Gastrocnemius medialis (tissue), 4 donors: ENCODE measurements at regions not wholly inside any gene's neighbourhood (a gene's known extent, or its start where the extent isn't known, plus 50 kb on each side); places are given as distances from the start of the nearest gene placed in this dataset.

Source experiments
- ATAC-seq, 2 donors: fragments of 150-250 bp; one replicate each; pipeline ENCODE4 v1.9.1; 2016
- DNase-seq, 2 donors: peaks; one replicate each; pipeline ENCODE4 v3.0.0-alpha.2; 2019
- H3K27ac ChIP-seq, 4 donors: fragments of 200-600 bp; sonication (generic); 1 replicate in 1 of 4; 2 replicates in 3 of 4; pipeline ENCODE4 v1.5.1; 2016 to 2018; ENCODE audit warnings: mild to moderate bottlenecking in 2 of 4, moderate library complexity in 1 of 4
- H3K27me3 ChIP-seq, 3 donors: fragments of 200-600 bp; sonication (generic) in 2 of 3; 1 replicate in 1 of 3; 2 replicates in 2 of 3; pipeline versions ENCODE4 v1.5.1 to v1.6.0; 2016 to 2019; ENCODE audit warnings: mild to moderate bottlenecking in 1 of 3, moderate library complexity in 1 of 3
- H3K36me3 ChIP-seq, 2 donors: fragments of 200-600 bp; sonication (generic) in 1 of 2; one replicate each; pipeline ENCODE4 v1.5.1; 2017 to 2018
- H3K4me1 ChIP-seq, 2 donors: fragments of 200-600 bp; sonication (generic) in 1 of 2; one replicate each; pipeline ENCODE4 v1.5.1; 2016 to 2017; ENCODE audit warnings: mild to moderate bottlenecking in 2 of 2
- H3K4me3 ChIP-seq, 4 donors: fragments of 200-600 bp; sonication (generic) in 3 of 4; 1 replicate in 1 of 4; 2 replicates in 3 of 4; pipeline ENCODE4 v1.5.1; 2016 to 2019; ENCODE audit warnings: mild to moderate bottlenecking in 2 of 4
- H3K9me3 ChIP-seq, 3 donors: fragments of 200-600 bp; sonication (generic) in 2 of 3; 1 replicate in 1 of 3; 2 replicates in 2 of 3; pipeline ENCODE4 v1.5.1; 2016 to 2019
- CTCF ChIP-seq, 5 experiments: fragments of 450-650 bp in 3 of 5; fragments of 200-600 bp in 2 of 5; sonication (generic) in 2 of 5; IDR thresholded peaks in 4 of 5; conservative IDR thresholded peaks in 1 of 5; 1 replicate in 4 of 5; 2 replicates in 1 of 5; pipeline ENCODE4 v1.5.1; 2016 to 2019; ENCODE audit warnings: antibody characterized with exemption in 5 of 5, mild to moderate bottlenecking in 3 of 5, moderate library complexity in 3 of 5
- POLR2A ChIP-seq, 2 donors: fragments of 450-650 bp; IDR thresholded peaks; one replicate each; pipeline ENCODE4 v1.6.1; 2017; ENCODE audit warnings: antibody characterized with exemption in 2 of 2, mild to moderate bottlenecking in 2 of 2, moderate library complexity in 2 of 2
- in situ Hi-C, 4 donors: fragments of 200-750 bp; cut with MboI; loops; one replicate each; pipeline versions ENCODE4 v1.15.0 to v1.8.0; 2017; ENCODE audit warnings: low sequenced_read_pairs in 4 of 4
- intact Hi-C: fragments of 100-400 bp; cut with DNase I; formaldehyde crosslinking; loops from one replicate; pipeline ENCODE4 v1.15.1; 2023; ENCODE audit warnings: low total_unique reads

- H3K36me3 ChIP-seq: no peaks in the 10 kb centered on the region
- ATAC-seq (no peak), DNase-seq (no peak)
- no peak for TF ChIP-seq CTCF (IDR thresholded peaks at IDR 0.05 in 4 of 5, conservative IDR thresholded peaks at IDR 0.05 in 1 of 5)
- no peak for TF ChIP-seq POLR2A (IDR thresholded peaks at IDR 0.05)
- peaks cover 0 to 30% of the 10 kb centered on the region in 2 donors for H3K4me1 ChIP-seq
- no peaks in the 10 kb centered on the region for H3K9me3 ChIP-seq
- no peak overlapping the region for H3K27ac ChIP-seq
- in situ Hi-C loops: no loop called here
- H3K27me3 ChIP-seq: no peaks in the 10 kb centered on the region
- no peak overlapping the region for H3K4me3 ChIP-seq
- intact Hi-C loops: no loop called here
Measured at GRCh38 chr16:22973522-22973921, 159.6 kb downstream of the HS3ST2 start.

GRCh38 chr16:22971346-22971924 is 157.5 kb downstream of the HS3ST2 start:
- Histone ChIP-seq H3K9me3 (no peaks in the 10 kb centered on the region), H3K4me3 (no peak overlapping the region), H3K27ac (peak overlapping the region in 3 of 4 donors; percentile 81 to 84 (median 82)), H3K36me3 (no peaks in the 10 kb centered on the region), H3K27me3 (no peaks in the 10 kb centered on the region), H3K4me1 (peaks cover 0 to 30% of the 10 kb centered on the region in 2 donors)
- intact Hi-C loops: no loop called here
- DNase-seq: peak; percentile 15 to 23
- in situ Hi-C loops: no loop called here
- no peak for TF ChIP-seq CTCF (IDR thresholded peaks at IDR 0.05 in 4 of 5, conservative IDR thresholded peaks at IDR 0.05 in 1 of 5)
- TF ChIP-seq POLR2A (IDR thresholded peaks at IDR 0.05): no peak
- ATAC-seq: peak; percentile 54 to 72

- H3K27me3 ChIP-seq: no peaks in the 10 kb centered on the region
- H3K9me3 ChIP-seq: no peaks in the 10 kb centered on the region
- H3K36me3 ChIP-seq: no peaks in the 10 kb centered on the region
- no peak overlapping the region for H3K4me3 ChIP-seq
- in situ Hi-C loops: no loop called here
- DNase-seq: peak in 1 of 2 donors; percentile 21
- intact Hi-C loops: no loop called here
- peak overlapping the region; percentile 69 to 84 (median 82) for H3K27ac ChIP-seq
- H3K4me1 ChIP-seq: peaks cover 0 to 30% of the 10 kb centered on the region in 2 donors
- TF ChIP-seq CTCF (IDR thresholded peaks at IDR 0.05 in 4 of 5, conservative IDR thresholded peaks at IDR 0.05 in 1 of 5) (no peak), POLR2A (IDR thresholded peaks at IDR 0.05) (no peak)
- peak; percentile 72 to 78 for ATAC-seq
Measured at GRCh38 chr16:22970209-22970865, 156.4 kb downstream of the HS3ST2 start.

GRCh38 chr16:22969567-22969966 is 155.6 kb downstream of the HS3ST2 start:
- peak in 2 of 5 experiments; percentile 19 to 29 for TF ChIP-seq CTCF (IDR thresholded peaks at IDR 0.05 in 4 of 5, conservative IDR thresholded peaks at IDR 0.05 in 1 of 5)
- TF ChIP-seq POLR2A (IDR thresholded peaks at IDR 0.05): no peak
- DNase-seq (peak; percentile 28 to 62), ATAC-seq (peak; percentile 87 to 90)
- no peak overlapping the region for H3K4me3 ChIP-seq
- peaks cover 0 to 30% of the 10 kb centered on the region in 2 donors for H3K4me1 ChIP-seq
- no peaks in the 10 kb centered on the region for H3K36me3 ChIP-seq
- intact Hi-C loops (no loop called here), in situ Hi-C loops (no loop called here)
- H3K9me3 ChIP-seq: no peaks in the 10 kb centered on the region
- H3K27ac ChIP-seq: peak overlapping the region; percentile 69 to 84 (median 82)
- no peaks in the 10 kb centered on the region for H3K27me3 ChIP-seq
